NOMO-1 treated with DMSO at 0.1 percent for 48 hours (cell line): ENCODE measurements at regions not wholly inside any gene's neighbourhood (a gene's known extent, or its start where the extent isn't known, plus 50 kb on each side); places are given as distances from the start of the nearest gene placed in this dataset.
"Not testable (repeated sequence)": the region's sequence is repeated elsewhere in the genome, so short reads cannot be mapped to it uniquely, and the experiment has no call there.

ENCODE experiments used
- DNase-seq: peaks from one replicate; lab custom pipeline; 2025; ENCODE audit not compliant: unreplicated experiment; lab: John Stamatoyannopoulos, UW

DNA sequence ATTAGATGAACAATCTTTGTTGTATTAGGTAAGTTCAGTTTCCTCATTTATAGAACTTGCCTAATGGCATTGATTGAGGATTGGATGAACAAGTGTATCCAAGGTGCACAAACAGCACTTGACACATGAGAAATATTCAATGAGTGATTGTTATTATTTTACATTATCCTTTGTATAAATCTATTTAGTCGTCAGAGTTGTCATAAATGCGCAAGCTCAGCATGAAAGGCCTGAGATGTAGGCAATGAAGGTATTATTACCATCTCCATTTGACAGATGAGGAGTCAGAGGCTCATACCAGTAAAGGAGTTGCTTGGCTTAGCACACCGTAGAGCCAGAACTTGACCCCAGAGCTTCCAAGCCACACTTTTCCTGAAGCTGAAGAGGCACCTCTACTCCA lies 291.4 kb downstream of the C1D start:
- DNase-seq, result no peak

DNA sequence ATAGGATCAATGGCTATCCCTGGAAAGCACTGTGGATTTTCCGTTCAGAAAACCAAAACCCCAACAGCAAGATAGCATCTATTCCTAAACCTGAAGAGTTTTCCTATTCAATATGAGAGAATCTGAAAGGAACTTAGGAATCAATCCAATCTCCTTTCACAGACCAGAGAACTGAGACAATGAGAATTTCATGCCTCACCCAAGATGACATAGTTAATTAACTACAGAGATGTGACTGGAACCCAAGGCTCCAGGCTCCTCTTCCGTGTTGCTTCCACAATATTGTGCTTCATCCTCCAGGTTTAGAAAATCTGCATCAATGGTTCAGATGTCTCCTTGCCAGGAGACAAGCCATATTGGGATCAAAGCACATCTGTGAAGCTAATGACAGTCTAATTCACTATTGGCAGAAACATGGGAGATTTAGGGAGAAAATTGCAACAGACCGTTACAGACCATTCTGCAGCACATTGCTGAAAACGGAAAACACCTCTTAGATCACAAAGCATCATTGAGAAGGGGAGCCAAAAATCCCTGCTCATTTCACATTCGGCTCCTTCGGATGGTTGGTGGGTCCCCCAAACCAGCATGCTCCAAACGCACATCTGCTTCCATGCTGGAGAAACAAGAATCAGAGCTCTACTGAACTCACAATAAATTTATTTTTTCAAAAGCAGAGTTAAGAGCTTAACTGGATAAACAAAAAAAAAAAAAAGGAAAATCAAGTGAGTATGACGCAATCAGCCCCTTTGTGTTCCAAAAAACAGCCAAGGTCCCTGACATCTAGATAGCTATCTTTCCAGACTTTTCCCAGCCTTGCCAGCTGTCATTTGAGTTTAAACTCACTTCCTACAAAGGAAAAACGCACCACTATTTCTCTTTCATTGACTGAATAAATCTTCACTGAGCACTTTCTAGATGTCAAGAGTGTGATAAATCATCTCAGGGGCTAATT lies 290.3 kb downstream of the C1D start:
- no peak for DNase-seq

GRCh38 chr2:67773851-67774250 lies 289.0 kb downstream of the C1D start:
- DNase-seq, result no peak

- DNase-seq, result no peak
Measured at GRCh38 chr2:67776276-67776675, 286.5 kb downstream of the C1D start.

GRCh38 chr2:67777010-67777409 lies 285.8 kb downstream of the C1D start:
- DNase-seq, result no peak

- DNase-seq, result no peak
Measured at GRCh38 chr2:67777836-67778429, 284.9 kb downstream of the C1D start.

- DNase-seq, result not testable (repeated sequence)
Measured at GRCh38 chr2:67780841-67781240, 282.0 kb downstream of the C1D start.

GRCh38 chr2:67782443-67782842 lies 280.4 kb downstream of the C1D start:
- DNase-seq, result no peak

DNA sequence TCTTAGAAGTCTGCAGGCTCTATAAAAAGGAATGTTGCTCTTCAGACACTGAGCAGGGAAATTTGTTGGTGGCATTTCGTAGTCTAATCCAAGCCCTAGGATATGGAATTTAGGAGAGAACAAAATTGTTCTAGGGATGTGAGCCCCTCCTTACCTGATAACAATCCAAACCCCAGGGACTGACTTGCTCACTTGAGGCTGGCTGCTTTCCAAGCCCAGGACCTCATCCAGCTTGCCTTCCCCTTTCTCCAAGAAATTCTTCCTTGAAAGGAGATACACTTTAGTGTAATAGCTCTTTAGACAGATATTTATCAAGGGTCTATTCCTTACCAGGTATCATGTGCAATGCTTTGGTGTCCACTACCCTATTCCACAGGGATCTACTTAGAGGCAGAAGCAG lies 279.8 kb downstream of the C1D start:
- no peak for DNase-seq

GRCh38 chr2:67790622-67791021 lies 272.2 kb downstream of the C1D start:
- DNase-seq, result no peak

- DNase-seq, result no peak
Measured at GRCh38 chr2:67792191-67792590, 270.6 kb downstream of the C1D start.

DNA sequence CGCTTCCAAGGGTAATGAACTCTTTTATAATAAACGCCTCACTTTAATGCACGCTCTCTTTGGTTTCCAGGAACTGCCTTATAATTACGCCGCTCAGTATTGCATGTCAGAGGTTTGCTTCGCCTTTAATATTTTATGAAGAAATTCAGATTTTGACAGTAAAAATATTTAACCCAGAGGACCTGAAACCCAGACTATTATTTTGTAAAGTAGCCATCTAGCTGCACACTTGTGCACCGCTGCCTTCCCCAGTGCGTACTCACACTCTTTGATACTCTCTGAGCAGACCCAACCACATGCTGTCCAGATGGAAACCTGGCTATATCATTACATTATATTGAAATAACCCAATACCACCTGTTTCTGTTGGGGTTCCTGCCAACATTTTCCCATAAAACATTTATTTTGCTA lies 270.1 kb downstream of the C1D start:
- DNase-seq, result no peak

GRCh38 chr2:67797801-67798540 lies 264.8 kb downstream of the C1D start:
- no peak for DNase-seq

DNA sequence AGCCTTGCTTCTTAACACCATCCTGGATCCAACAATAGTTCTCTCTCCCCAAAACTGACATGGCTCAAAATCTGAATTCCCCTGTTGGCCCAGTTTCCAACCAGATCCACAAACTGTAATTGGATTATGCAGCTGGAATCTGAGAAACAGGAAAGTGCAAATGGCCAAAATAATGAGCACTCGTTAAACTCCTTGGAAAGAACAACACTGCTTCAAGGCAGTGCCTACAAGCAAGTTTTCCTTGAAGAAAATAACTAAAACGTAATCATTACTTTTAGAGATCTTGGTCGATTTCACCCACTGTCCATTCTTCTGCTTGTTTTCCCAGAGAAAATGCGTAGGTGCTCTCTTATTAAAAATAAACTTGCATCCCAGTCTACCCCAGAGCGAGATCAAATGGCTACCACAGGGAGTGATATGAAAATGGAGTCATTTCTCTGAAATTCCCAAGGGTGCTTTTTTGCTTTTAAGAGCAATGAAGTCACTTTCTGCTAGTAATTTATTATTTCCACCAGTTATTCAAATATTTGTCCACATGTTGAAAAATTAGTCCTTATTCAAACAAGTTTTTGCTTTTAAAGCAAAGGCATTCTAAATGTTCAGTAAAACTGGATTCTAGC lies 264.2 kb downstream of the C1D start:
- DNase-seq, result no peak

DNA sequence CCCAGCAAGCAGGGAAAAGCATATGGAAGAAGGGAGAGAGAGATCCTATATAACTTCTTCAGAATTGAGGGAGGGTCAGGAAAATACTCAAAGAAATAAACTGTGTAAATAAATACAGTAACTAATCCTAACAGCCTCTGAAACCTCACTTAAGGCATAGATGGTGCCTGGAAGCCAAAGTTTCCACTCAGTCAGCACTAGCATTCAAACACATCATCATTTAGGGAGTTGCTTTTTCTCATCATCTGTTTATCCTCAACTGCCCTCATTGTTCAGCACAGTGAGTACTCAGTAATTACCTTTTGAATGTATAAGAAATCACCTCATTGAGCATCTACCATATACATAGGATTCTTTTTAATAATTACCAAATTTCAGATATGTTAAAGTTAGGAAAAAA lies 262.9 kb downstream of the C1D start:
- DNase-seq, result no peak

GRCh38 chr2:67802291-67802690 lies 260.5 kb downstream of the C1D start:
- DNase-seq, result no peak

DNA sequence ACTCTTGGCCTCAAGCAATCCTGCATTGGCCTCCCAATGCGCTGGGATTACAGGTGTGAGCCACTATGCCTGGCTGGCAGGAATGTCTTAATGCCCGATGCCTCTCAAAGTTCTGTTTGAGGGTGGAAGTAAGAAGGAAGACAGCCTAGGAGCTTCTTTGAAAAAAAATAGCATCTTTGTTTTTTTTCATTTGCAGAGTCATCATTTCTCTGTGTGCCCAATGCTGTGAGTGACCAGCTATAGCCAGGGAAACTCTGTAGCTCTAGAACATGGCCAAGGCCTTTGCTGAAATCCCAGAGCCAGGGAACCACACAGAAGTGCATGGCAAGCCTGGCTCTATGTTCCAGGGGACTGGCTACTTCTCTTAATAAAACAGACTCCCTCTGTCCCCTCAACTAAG lies 260.0 kb downstream of the C1D start:
- no peak for DNase-seq

DNA sequence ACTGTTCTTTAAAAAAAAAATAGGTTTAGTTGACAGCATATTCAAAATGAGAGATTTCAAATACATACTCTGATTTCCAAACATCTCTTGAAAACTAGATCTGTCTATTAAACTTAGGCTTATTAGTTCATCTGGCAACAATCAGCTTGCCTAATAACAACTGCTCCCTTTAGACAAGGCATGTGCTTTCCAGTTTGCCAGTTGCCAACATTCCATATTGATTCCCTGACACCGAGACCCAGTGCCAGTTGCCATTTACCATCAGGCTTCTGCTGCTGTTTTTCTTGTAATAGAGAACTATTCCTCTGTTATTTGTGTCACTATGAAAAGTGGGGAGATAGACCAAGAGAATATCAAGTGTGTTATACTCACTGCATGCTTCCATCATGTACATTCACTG lies 256.0 kb downstream of the C1D start:
- no peak for DNase-seq

GRCh38 chr2:67808112-67808511 lies 254.7 kb downstream of the C1D start:
- no peak for DNase-seq

- no peak for DNase-seq
Measured at GRCh38 chr2:67812682-67813081, 250.1 kb downstream of the C1D start.

GRCh38 chr2:67823726-67824125 lies 239.1 kb downstream of the C1D start:
- no peak for DNase-seq
